ENCODE measurements at regions not wholly inside any gene's neighbourhood (a gene's known extent, or its start where the extent isn't known, plus 50 kb on each side); places are given as distances from the start of the nearest gene placed in this dataset.

DNA sequence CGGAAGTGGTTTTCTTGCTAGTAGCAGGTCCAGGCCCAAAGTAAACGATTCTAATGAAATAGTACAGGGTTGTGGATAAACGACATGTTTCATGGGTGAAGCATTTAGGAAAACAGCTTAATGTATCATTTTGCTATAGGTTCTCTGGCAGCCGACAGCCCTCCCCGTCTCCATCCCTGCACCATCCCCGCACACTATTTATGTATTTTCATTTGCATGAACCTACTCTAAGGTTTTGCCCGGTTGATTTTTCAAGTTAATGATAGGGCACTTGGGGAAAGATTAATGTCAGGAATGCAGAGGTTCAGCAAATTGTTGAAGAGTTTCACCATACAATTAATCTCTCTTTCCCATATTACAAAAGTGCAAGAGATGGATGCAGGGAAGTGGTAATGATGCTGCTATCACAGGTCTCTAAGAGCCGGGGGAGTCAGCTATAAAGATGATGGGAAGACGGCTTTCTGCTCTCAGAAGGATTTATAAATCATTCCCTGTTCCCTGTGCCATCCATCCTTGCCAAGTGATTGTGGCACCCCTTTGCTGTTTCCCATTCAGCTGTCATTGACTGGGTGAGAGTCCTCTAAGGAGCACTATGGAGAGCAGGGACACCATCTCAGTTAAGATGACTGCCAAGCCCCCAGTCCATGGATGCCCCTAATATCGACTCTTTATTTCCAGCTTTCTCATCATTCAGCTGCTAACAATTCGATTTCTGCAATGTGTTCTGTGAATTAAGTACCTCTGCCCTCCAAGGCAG lies 186.3 kb downstream of the IRS2 start:
- no peak overlapping the region for H3K4me3 ChIP-seq
- FAIRE-seq (no peak), DNase-seq (ENCODE audit: low read depth, low spot score) (no peak), ATAC-seq (no peak)
- H3K27ac ChIP-seq (ENCODE audit: control insufficient read depth, insufficient read depth) = no peak overlapping the region
- 52% methylated on average over 11 of the region's 11 CpGs for WGBS (ENCODE audit: insufficient coverage, insufficient replicate concordance, low lambda C conversion rate, missing lambda C conversion rate)
- in situ Hi-C loops (cut with MboI) = no loop called here
- no peak overlapping the region for H2AFZ ChIP-seq (ENCODE audit: control insufficient read depth, low read depth, low read length)
- POLR2A ChIA-PET = no interaction called here
- no peaks in the 10 kb centered on the region for H3K27me3 ChIP-seq (replicated peaks in 1 of 2; ENCODE audit: control insufficient read depth in 2 of 2, insufficient read depth in 2 of 2, low read length in 1 of 2)
- no peak for TF ChIP-seq ZNF622 (IDR thresholded peaks at IDR 0.05)
- no peak overlapping the region for H3K4me2 ChIP-seq (ENCODE audit: control insufficient read depth, insufficient read depth)
- SMC1A ChIA-PET (ENCODE audit: uncharacterized antibody, unreplicated experiment) = no interaction called here
- CTCF ChIA-PET = no interaction called here
- RAD21 ChIA-PET (ENCODE audit: unreplicated experiment) = no interaction called here
- no peaks in the 10 kb centered on the region for H3K79me2 ChIP-seq (ENCODE audit: control insufficient read depth, insufficient read depth, low read length)
- no TSS peak for BruUV-seq (replicated peaks)
- no peaks in the 10 kb centered on the region for H3K4me1 ChIP-seq (ENCODE audit: control insufficient read depth, insufficient read depth, low read length)
- no peaks in the 10 kb centered on the region for H3K36me3 ChIP-seq (ENCODE audit: control insufficient read depth in 2 of 2, insufficient read depth in 2 of 2, low read length in 1 of 2)
- intact Hi-C loops (cut with micrococcal nuclease; ENCODE audit: unreplicated experiment) = no loop called here
- no peaks in the 10 kb centered on the region for H4K20me1 ChIP-seq (ENCODE audit: control insufficient read depth, insufficient read depth)
- no peak overlapping the region for H3K9ac ChIP-seq (ENCODE audit: control insufficient read depth, insufficient read depth, low read length)
- no peaks in the 10 kb centered on the region for H3K9me3 ChIP-seq (replicated peaks; ENCODE audit: control insufficient read depth, insufficient read depth, low read length)

DNA sequence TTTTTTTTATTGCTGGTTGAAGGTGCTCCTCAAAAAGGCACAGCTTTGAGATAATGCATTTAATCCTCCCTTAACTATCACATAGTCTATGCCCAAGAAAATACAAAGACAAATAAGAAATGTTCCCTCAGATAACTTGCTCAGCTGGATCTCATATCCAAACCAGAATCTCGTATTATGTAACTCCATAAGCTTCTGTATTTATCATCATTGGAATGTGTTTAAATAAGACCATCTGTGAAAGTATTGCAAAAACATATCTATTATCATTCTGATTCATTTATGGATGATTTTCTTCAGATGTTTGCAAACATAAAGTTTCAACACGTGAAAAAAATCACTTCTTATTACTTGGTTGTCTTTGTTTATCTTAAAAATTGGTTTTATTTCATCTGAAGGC lies 190.9 kb downstream of the IRS2 start:
- H3K27me3 ChIP-seq (replicated peaks in 1 of 2; ENCODE audit: control insufficient read depth in 2 of 2, insufficient read depth in 2 of 2, low read length in 1 of 2) = no peaks in the 10 kb centered on the region
- ATAC-seq (no peak), FAIRE-seq (no peak), DNase-seq (ENCODE audit: low read depth, low spot score) (no peak)
- H3K27ac ChIP-seq (ENCODE audit: control insufficient read depth, insufficient read depth) = no peak overlapping the region
- H3K36me3 ChIP-seq (ENCODE audit: control insufficient read depth in 2 of 2, insufficient read depth in 2 of 2, low read length in 1 of 2) = no peaks in the 10 kb centered on the region
- ChIA-PET CTCF (interaction anchor here (2.0 kb wide), 1 partner anchor 11 kb away, joined by 5 read pairs; no protein-coding TSS in a partner anchor), POLR2A (no interaction called here), RAD21 (ENCODE audit: unreplicated experiment) (no interaction called here), SMC1A (ENCODE audit: uncharacterized antibody, unreplicated experiment) (no interaction called here)
- H3K4me3 ChIP-seq = no peak overlapping the region
- no peak overlapping the region for H2AFZ ChIP-seq (ENCODE audit: control insufficient read depth, low read depth, low read length)
- H3K9ac ChIP-seq (ENCODE audit: control insufficient read depth, insufficient read depth, low read length) = no peak overlapping the region
- H3K4me1 ChIP-seq (ENCODE audit: control insufficient read depth, insufficient read depth, low read length) = no peaks in the 10 kb centered on the region
- no peak overlapping the region for H3K4me2 ChIP-seq (ENCODE audit: control insufficient read depth, insufficient read depth)
- intact Hi-C loops (cut with micrococcal nuclease; ENCODE audit: unreplicated experiment) (no loop called here), in situ Hi-C loops (cut with MboI) (no loop called here)
- no peaks in the 10 kb centered on the region for H3K79me2 ChIP-seq (ENCODE audit: control insufficient read depth, insufficient read depth, low read length)
- no TSS peak for BruUV-seq (replicated peaks)
- H4K20me1 ChIP-seq (ENCODE audit: control insufficient read depth, insufficient read depth) = no peaks in the 10 kb centered on the region
- 0% methylated on average over 2 of the region's 2 CpGs for WGBS (ENCODE audit: insufficient coverage, insufficient replicate concordance, low lambda C conversion rate, missing lambda C conversion rate)
- TF ChIP-seq NFYA (IDR thresholded peaks at IDR 0.05; ENCODE audit: borderline replicate concordance, low read depth, low read length) = no peak
- TF ChIP-seq MYC (IDR thresholded peaks at IDR 0.05; ENCODE audit: insufficient read depth, insufficient read length, insufficient replicate concordance, low read length, severe bottlenecking) = no peak
- TF ChIP-seq, protein P1, sequence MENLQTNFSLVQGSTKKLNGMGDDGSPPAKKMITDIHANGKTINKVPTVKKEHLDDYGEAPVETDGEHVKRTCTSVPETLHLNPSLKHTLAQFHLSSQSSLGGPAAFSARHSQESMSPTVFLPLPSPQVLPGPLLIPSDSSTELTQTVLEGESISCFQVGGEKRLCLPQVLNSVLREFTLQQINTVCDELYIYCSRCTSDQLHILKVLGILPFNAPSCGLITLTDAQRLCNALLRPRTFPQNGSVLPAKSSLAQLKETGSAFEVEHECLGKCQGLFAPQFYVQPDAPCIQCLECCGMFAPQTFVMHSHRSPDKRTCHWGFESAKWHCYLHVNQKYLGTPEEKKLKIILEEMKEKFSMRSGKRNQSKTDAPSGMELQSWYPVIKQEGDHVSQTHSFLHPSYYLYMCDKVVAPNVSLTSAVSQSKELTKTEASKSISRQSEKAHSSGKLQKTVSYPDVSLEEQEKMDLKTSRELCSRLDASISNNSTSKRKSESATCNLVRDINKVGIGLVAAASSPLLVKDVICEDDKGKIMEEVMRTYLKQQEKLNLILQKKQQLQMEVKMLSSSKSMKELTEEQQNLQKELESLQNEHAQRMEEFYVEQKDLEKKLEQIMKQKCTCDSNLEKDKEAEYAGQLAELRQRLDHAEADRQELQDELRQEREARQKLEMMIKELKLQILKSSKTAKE (IDR thresholded peaks at IDR 0.05; ENCODE audit: low read depth, poor library complexity, severe bottlenecking) = no peak
- TF ChIP-seq BRCA1 (IDR thresholded peaks at IDR 0.05; ENCODE audit: low read depth, low read length) = no peak
- no peak for TF ChIP-seq HDGF (IDR thresholded peaks at IDR 0.05)
- no peak for TF ChIP-seq IKZF1 (conservative IDR thresholded peaks at IDR 0.05)
- H3K9me3 ChIP-seq (replicated peaks; ENCODE audit: control insufficient read depth, insufficient read depth, low read length) = no peaks in the 10 kb centered on the region

Measured in GM12878 (cell line).